Esophagus squamous epithelium (tissue), 5 donors: ENCODE measurements at regions not wholly inside any gene's neighbourhood (a gene's known extent, or its start where the extent isn't known, plus 50 kb on each side); places are given as distances from the start of the nearest gene placed in this dataset.
"Not testable (repeated sequence)": the region's sequence is repeated elsewhere in the genome, so short reads cannot be mapped to it uniquely, and the experiment has no call there.

Source experiments
- DNase-seq: peaks from one replicate; lab custom pipeline; 2025; lab: John Stamatoyannopoulos, UW
- H3K27ac ChIP-seq, 4 donors: fragments of 200-600 bp; sonication (generic); one replicate each; pipeline ENCODE4 v1.5.1; 2016 to 2019; ENCODE audit warnings: mild to moderate bottlenecking in 1 of 4
- H3K27me3 ChIP-seq, 4 donors: fragments of 200-600 bp; sonication (generic); 1 replicate in 3 of 4; 2 replicates in 1 of 4; pipeline versions ENCODE4 v1.5.1 to v1.6.0; 2017 to 2021; ENCODE audit warnings: antibody characterized with exemption in 1 of 4
- H3K36me3 ChIP-seq, 3 donors: fragments of 200-600 bp; sonication (generic); one replicate each; pipeline ENCODE4 v1.5.1; 2016 to 2019
- H3K4me1 ChIP-seq, 3 donors: fragments of 200-600 bp; sonication (generic); one replicate each; pipeline ENCODE4 v1.5.1; 2017 to 2019
- H3K4me3 ChIP-seq, 4 donors: fragments of 200-600 bp; sonication (generic); 1 replicate in 3 of 4; 2 replicates in 1 of 4; pipeline ENCODE4 v1.5.1; 2016 to 2019; ENCODE audit warnings: mild to moderate bottlenecking in 2 of 4, moderate library complexity in 1 of 4
- H3K9me3 ChIP-seq, 3 donors: fragments of 200-600 bp; sonication (generic); one replicate each; pipeline ENCODE4 v1.5.1; 2016 to 2019
- CTCF ChIP-seq, 6 experiments: fragments of 450-650 bp in 4 of 6; fragments of 200-600 bp in 2 of 6; sonication (generic) in 2 of 6; IDR thresholded peaks; one replicate each; pipeline ENCODE4 v1.5.1; 2016 to 2019; ENCODE audit warnings: antibody characterized with exemption in 6 of 6, mild to moderate bottlenecking in 4 of 6, moderate library complexity in 4 of 6
- POLR2A ChIP-seq, 4 donors: fragments of 450-650 bp; IDR thresholded peaks; one replicate each; pipeline ENCODE4 v1.6.1; 2017; ENCODE audit warnings: antibody characterized with exemption in 4 of 4, mild to moderate bottlenecking in 4 of 4, moderate library complexity in 3 of 4
- WGBS, 2 donors: methylation state at CpG; one replicate each; pipeline ENCODE4 v1.1.5; 2018; 5-methylcytosine and 5-hydroxymethylcytosine counted together
- intact Hi-C: fragments of 100-400 bp; cut with DNase I; formaldehyde crosslinking; loops from one replicate; pipeline ENCODE4 v1.15.0; 2022
- donor health status: DM: yes; HTN: yes; CAD: no.

- Histone ChIP-seq H3K36me3 (no peaks in the 10 kb centered on the region), H3K27ac (no peak overlapping the region), H3K27me3 (no peaks in the 10 kb centered on the region), H3K4me3 (no peak overlapping the region), H3K4me1 (peaks cover 0 to 6% (median 2%) of the 10 kb centered on the region in 3 donors), H3K9me3 (no peaks in the 10 kb centered on the region)
- intact Hi-C loops: no loop called here
- no peak for TF ChIP-seq POLR2A (IDR thresholded peaks at IDR 0.05)
- TF ChIP-seq CTCF (IDR thresholded peaks at IDR 0.05): no peak
- no peak for DNase-seq
- 69 to 76% methylated on average over 4 to 5 of the region's 12 CpGs for WGBS, 2 donors
Observed at GRCh38 chr1:229170274-229170673, 100.6 kb upstream of the RAB4A start.

GRCh38 chr1:229170778-229171505 lies 100.0 kb upstream of the RAB4A start:
- no peak for TF ChIP-seq POLR2A (IDR thresholded peaks at IDR 0.05)
- no peak for TF ChIP-seq CTCF (IDR thresholded peaks at IDR 0.05)

GRCh38 chr1:229171934-229172333 lies 99.0 kb upstream of the RAB4A start:
- intact Hi-C loops: no loop called here
- Histone ChIP-seq H3K9me3 (no peaks in the 10 kb centered on the region), H3K27ac (no peak overlapping the region), H3K36me3 (no peaks in the 10 kb centered on the region), H3K27me3 (no peaks in the 10 kb centered on the region), H3K4me1 (no peaks in the 10 kb centered on the region), H3K4me3 (no peak overlapping the region)
- TF ChIP-seq CTCF (IDR thresholded peaks at IDR 0.05) (no peak), POLR2A (IDR thresholded peaks at IDR 0.05) (no peak)
- 33 to 57% methylated on average over 3 to 4 of the region's 4 CpGs for WGBS, 2 donors
- DNase-seq: no peak

More at GRCh38 chr1:229170778-229171505, 100.0 kb upstream of the RAB4A start:
- Histone ChIP-seq H3K4me3 (no peak overlapping the region), H3K9me3 (no peaks in the 10 kb centered on the region), H3K27me3 (no peaks in the 10 kb centered on the region), H3K36me3 (no peaks in the 10 kb centered on the region), H3K27ac (no peak overlapping the region), H3K4me1 (no peaks in the 10 kb centered on the region)
- 66 to 70% methylated on average over 8 of the region's 8 CpGs for WGBS, 2 donors
- intact Hi-C loops: no loop called here
- no peak for DNase-seq

- H3K4me1 ChIP-seq, intact Hi-C loops, H3K27ac ChIP-seq, DNase-seq, H3K27me3 ChIP-seq, H3K4me3 ChIP-seq, H3K36me3 ChIP-seq, H3K9me3 ChIP-seq: not testable (repeated sequence)
- 70 to 79% methylated on average over 11 to 12 of the region's 14 CpGs for WGBS, 2 donors
Observed at GRCh38 chr1:229173491-229174476, 97.1 kb upstream of the RAB4A start.

GRCh38 chr1:229175297-229175696 lies 95.6 kb upstream of the RAB4A start:
- H3K27me3 ChIP-seq, H3K4me1 ChIP-seq, H3K36me3 ChIP-seq, H3K4me3 ChIP-seq, H3K9me3 ChIP-seq, H3K27ac ChIP-seq, intact Hi-C loops, DNase-seq: not testable (repeated sequence)
- WGBS, 2 donors: 83 to 93% methylated on average over 11 of the region's 11 CpGs

- H3K27me3 ChIP-seq, H3K4me3 ChIP-seq, H3K4me1 ChIP-seq, DNase-seq, intact Hi-C loops, H3K27ac ChIP-seq, H3K36me3 ChIP-seq, H3K9me3 ChIP-seq: not testable (repeated sequence)
- WGBS, 2 donors: 45 to 55% methylated on average over 3 to 6 of the region's 6 CpGs
Observed at GRCh38 chr1:229176457-229176856, 94.5 kb upstream of the RAB4A start.
